Right ventricle myocardium superior (tissue), 1 donor: ENCODE measurements at regions not wholly inside any gene's neighbourhood (a gene's known extent, or its start where the extent isn't known, plus 50 kb on each side); places are given as distances from the start of the nearest gene placed in this dataset.
A peak's percentile ranks its signal among the peaks of the same experiment; 100 is the strongest.
"Not testable (repeated sequence)": the region's sequence is repeated elsewhere in the genome, so short reads cannot be mapped to it uniquely, and the experiment has no call there.

Experiments
- ATAC-seq: fragments of 200-7000 bp; cut with Tn5 transposase; one replicate; pipeline ENCODE4 v1.9.1; 2020; ENCODE audit warnings: mild to moderate bottlenecking; ENCODE audit not compliant: poor library complexity
- DNase-seq: peaks from one replicate; pipeline ENCODE4 v3.0.0-alpha.2; 2020
- intact Hi-C: fragments of 100-400 bp; cut with DNase I; formaldehyde crosslinking; loops from one replicate; pipeline ENCODE4 v1.11.2; 2022
- donor health status: DM: no; HTN: yes; CAD: no; lungs with severe emphysema.

DNA sequence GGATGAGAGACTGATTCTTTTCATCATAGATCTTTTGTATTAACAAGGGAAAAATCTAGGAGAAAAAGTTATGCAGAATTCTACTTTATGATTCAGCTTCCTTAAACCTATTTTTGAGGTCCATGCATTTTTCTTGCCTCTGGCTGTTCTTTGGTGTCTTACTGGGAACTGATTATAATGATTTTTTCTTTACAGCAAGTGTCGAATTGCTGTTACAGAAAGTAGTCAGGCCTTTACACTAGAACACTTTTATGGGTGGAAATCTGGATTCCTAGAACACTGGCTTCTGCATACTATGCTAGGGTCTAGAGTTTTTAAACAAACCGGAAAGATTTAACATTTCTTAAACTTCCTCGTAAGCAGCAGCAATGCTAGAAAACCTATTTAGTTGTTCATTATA is 302.6 kb downstream of the NUP35 start:
- no peak for ATAC-seq
- intact Hi-C loops = no loop called here

DNA sequence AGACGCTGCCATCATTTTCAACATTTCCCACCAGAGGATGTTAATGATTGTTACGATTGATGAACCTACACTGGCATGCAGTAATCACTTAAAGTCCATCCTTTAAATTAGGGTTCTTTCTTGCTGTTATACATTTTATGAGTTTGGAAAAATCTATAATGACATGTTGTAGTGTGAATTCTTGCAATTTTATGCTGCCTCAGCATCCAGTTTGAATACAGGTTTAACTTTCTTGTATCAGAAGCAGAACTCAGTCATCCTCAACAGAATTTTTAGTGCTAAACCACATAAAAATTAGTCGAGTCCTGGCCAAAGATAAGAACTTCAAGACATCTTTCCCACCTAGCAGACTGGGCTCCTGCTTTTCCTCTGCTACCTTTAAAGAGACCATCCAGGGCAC is 303.3 kb downstream of the NUP35 start:
- no peak for DNase-seq
- intact Hi-C loops = no loop called here
- no peak for ATAC-seq

More for the DNA sequence above, 302.6 kb downstream of the NUP35 start:
- no peak for DNase-seq

DNA sequence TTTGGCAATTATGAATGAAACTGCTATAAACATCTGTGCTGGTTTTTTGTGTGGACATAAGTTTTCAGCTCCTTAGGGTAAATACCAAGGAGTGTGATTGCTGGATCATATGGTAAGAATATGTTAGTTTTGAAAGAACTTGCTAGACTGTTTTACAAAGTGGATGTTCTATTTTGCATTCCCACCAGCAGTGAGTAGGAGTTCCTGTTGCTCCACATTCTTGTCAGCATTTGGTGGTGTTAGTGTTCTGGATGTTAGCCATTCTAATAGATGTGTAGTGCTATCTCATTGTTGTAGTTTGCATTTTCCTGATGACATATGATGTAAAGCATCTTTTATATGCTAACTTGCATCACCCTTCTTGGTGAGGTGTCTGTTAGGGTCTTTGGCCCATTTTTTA is 304.6 kb downstream of the NUP35 start:
- ATAC-seq = no peak
- no peak for DNase-seq
- intact Hi-C loops = no loop called here

DNA sequence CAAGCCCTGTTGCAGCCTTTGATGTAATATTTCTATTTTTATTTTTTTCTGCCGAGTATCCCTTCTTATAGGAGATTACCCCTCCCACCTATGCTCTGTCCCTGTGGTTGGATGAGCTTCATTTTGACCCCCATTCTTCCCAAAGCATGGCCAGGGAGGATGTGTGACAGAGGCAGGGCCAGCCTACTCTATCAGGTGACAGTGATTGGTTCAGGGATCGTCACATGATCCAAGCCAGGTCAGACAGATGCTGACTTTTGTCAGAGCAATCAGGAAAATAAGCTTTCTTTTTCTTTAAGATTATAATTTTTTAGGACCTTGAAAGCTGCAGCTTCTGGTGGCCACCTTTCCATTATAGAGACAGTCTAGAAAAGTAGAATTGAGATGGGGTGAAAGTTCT is 314.3 kb downstream of the NUP35 start:
- DNase-seq (no peak), ATAC-seq (no peak)
- intact Hi-C loops = no loop called here

DNA sequence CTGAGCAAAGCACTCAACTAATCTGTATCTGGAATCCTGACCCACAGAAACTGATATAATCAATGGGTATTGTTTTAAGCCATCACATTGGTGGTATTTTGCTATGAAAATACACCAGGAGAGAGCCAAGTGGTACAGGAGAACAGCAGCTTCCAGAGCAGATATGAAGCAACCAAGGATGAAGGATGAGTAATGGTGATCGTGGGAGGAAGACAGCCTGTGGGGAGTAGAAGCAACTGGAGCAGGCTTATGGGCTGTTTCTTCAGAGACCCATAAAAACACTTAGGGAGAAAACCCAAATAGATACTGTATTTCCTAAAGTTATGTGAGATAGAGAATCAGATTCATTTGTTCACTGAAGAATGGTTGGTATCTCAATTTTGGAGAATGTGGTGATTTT is 330.8 kb downstream of the NUP35 start:
- DNase-seq = no peak
- intact Hi-C loops = no loop called here
- ATAC-seq = no peak

DNA sequence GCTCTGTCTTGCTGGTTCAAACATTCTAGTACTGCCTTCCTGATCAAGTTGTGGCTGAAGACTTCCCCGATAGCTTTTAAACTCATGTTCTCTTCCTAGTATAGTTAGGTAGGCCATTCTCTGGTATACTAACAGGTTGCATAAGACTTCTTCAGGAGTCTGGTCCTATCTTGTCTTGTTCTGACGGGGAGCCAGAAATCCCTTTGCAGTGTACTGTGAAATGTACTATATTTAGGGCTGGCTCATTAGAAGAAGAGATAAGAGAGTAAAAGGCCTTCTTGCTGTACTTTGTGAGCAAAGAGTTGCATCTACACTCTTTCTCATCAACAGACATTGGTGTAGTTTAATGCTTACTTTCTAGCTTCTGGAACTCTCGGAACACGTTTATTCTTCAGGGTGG is 331.9 kb downstream of the NUP35 start:
- ATAC-seq (peak; percentile 88), DNase-seq (no peak)
- intact Hi-C loops = no loop called here

DNA sequence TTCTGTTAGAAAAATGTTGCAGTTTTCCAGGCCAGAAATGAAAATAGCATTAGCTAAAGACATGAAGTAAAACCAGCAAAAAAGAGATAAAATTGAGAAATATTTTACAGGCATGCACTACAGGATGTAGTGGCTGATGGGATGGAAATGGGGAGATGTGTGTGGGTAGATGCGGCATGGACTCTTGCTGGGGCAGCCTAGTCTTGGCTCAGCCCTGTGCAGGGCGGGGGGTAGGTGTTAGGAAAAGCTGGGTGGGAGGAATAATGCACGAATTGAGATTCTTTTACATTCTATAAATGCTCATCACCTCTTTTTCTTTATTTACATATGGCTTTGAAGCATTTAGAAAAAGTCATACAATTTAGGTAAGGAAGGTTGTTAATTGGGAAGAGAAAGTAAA is 334.2 kb downstream of the NUP35 start:
- DNase-seq = no peak
- ATAC-seq = no peak
- intact Hi-C loops = no loop called here

DNA sequence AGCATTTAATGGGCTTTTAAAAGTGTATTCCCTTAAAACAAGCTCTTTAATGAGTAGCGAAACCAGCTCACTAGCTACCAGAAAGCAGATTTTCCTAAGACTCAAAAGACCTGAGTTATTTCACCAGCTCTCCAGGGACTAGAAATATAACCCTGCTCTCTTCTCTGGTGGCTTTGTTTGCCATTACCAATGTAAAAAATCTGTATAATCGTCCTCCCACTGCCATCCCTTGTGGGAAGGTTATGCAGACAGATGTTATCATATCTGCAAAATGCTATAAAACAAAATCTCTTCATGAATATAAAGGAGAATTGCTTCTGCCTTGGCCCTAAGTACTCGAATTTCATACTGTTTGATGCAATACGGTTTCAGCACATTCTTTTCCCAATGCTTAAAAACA is 335.2 kb downstream of the NUP35 start:
- intact Hi-C loops = no loop called here
- DNase-seq (no peak), ATAC-seq (no peak)

DNA sequence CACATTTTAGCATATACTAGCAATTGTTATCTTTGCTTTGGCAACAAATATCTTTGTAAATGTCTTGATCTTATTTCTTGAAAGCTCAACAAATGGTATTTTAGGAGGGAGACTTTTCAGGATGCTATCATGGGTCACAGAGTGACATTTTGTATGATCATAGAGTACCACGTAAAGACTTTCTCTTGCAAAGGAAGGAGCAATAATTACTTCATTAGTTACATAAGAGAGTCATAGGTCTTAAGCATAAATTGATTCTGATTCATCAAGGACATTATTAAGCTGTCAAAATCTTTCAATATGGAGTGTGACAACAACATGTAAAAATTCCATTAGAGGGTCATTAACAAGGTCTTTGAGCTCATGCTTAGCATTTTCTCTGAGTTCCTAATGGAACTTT is 339.6 kb downstream of the NUP35 start:
- ATAC-seq (no peak), DNase-seq (no peak)
- intact Hi-C loops = no loop called here

DNA sequence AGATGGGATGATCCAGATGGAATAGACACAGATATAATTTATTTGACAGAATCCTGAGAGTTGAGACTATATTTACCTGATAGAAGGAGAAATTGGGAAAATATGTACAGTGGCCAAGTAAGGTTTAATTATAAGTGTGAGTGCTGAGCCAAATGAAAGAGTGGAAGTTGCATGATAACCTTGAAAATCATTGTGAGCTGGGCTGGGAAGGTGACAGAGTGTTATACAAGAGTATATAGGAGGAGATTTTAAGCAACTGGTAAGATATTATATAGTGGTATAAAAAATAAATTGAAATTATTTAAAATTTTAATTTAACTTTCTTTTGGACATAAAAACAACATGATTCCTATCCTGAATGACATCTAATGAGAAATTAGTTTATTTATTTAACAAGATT is 340.8 kb downstream of the NUP35 start:
- DNase-seq (no peak), ATAC-seq (peak; percentile 63)
- intact Hi-C loops = no loop called here

DNA sequence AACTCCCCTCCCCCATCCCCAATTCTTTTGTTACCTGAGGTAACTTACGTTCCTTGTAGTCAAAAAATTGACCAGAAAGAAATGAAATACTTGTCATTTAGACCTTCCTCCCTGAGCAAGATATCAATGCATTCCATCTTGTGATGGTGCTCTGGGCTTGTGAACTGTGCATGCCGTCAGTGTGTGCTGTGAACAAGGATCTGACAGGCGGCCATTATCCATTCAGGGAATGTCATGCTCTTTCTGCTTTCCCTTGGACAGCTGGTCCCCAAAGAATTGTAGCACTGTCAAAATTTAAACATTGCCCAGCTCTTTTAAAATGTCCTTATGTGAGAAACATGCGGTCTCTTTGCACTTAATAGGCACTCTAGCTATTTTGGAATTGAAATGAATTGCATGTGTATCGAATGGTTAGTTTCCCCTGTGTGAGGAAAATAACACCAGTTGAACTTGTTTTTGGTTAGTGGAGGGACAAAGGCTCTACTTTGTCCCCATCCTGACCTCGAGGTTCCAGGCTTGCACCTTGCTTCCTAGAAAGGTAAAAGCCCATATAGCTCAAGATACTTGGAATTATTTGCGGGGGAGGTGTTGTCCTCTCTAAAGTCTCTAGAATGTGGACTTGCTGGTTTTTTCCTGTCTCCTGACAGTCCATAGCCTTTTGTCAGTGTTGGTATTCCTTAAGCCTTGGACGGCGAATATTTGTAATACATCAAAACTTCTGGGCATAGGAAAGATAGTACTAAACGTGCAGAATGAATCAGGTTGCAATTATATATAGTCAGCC is 350.9 kb downstream of the NUP35 start:
- intact Hi-C loops = no loop called here
- DNase-seq = no peak
- ATAC-seq = no peak

DNA sequence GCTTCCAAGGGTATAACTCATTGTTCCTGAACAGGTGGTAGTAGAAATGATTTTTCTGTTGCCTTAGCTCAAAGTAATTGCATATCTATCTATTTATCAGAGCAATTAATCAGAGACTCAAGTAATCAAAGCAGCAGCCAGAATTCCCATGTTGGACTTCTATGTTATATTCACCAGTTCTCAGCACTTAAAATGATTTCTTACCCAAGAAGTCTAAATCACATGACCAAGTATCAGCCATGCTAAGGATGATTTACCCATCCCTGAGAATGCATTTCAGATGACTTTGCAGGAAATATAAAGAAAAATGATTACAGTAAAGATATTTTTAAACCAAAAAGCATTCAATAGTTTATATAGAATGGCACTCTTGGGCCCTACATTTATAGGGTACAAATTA is 352.2 kb downstream of the NUP35 start:
- intact Hi-C loops = no loop called here
- no peak for ATAC-seq
- DNase-seq = no peak

DNA sequence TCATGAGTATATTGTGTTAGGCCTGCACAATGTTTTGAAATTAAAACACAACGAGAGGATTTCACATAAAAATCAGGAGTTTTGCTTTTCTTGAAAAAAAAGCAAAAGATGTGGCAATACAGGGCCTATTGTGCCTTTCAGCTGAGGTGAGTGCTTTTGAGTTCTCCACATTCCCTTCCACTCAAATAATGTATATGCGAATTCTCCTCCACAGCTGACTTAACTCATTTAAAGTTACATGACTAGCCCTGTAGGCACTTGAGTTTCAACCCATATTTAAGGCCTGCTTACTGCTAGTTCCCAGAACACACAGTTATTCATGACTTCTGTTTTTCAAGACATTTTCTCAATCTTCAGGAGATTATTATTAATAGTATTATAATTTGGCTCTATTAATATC is 353.1 kb downstream of the NUP35 start:
- DNase-seq (no peak), ATAC-seq (no peak)
- intact Hi-C loops = no loop called here

DNA sequence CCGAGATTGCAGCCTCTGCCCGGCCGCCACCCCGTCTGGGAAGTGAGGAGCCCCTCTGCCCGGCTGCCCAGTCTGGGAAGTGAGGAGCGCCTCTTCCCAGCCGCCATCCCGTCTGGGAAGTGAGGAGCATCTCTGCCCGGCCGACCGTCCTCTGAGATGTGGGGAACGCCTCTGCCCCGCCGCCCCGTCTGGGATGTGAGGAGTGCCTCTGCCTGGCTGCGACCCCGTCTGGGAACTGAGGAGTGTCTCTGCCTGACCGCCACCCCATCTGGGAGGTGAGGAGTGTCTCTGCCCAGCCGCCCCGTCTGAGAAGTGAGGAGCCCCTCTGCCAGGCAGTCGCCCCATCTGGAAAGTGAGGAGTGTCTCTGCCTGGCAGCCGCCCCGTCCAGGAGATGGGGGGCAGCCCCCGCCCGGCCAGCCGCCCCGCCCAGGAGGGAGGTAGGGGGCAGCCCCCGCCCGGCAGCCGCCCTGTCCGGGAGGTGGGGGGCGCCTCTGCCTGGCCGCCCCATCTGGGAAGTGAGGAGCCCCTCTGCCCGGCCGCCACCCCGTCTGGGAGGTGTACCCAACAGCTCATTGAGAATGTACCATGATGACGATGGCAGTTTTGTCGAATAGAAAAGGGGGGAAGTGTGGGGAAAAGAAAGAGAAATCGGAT is 354.8 kb downstream of the NUP35 start:
- intact Hi-C loops, ATAC-seq, DNase-seq: not testable (repeated sequence)

DNA sequence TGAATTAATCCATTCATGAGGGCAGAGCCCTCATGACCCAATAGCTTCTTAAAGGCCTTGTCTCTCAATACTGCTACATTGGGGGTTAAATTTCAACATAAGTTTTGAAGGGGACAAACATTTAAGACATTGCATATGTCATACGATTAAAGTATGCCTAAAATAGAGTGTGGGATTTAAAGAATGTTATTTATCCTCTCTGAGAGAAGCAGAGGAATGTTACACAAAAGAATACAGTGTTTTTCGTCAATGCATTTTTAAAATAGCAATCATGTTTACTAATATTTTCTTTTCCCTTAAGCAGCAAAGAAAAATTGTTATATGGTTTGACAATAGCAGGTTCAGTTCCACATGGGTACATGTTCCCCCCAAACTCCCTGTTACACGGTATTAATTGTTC is 363.1 kb downstream of the NUP35 start:
- DNase-seq = no peak
- ATAC-seq = no peak
- intact Hi-C loops = no loop called here

DNA sequence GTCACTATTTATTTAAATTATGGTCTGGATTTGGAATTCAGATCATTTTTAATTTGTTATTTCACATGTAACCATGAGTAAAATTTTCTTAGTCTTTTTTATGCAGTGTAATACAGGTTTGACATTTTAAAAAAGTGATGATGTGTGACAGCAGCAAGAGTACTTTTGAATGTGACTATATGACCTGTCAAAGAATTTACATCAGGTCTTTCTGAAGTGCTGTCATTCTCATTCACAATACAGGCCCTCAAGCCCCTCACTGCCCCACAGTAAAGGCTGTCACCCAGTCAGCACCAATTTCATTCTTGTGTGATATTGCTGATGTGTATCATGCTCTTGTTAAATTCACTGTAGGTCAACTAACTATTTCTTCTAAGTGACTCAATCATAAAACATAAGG is 364.2 kb downstream of the NUP35 start:
- no peak for ATAC-seq
- intact Hi-C loops = no loop called here
- DNase-seq = no peak

DNA sequence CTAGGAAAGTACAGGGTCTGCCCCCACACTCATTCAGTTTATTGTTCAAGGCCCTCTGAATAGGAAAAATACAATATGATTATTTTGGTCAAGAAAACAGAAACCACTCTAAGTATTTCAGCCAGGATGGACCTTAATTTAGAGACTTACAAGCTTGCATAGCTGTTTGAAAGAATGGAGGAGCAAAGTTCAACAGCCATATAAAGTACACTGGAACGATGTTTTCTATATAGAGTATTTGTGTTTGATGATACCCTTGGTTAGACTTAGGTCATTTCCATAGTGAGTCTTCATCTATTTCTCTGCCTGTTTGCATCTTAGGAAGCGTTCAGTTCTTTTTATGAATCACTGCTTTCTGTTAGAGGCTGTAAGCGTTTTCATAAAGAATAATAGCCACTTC is 366.2 kb downstream of the NUP35 start:
- ATAC-seq (no peak), DNase-seq (no peak)
- intact Hi-C loops = no loop called here

DNA sequence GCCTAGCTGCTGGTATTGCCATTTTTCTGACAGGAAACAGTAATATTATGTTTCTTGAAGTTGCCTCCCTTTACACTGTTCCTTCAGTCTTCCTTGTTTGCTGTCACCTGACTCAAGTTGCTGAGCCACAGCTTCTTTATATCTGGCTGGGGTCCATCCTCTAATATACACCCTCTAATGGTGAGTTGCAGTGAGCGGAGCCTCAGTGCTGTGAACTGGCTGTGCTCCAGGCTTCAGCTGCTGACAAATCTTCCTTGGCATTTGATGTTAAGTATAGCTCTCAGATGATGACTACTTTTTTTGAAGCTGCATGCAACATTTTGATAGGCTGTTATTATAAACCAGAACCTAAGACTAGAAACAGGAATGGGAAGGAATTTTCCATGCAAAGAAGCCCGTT is 366.7 kb downstream of the NUP35 start:
- intact Hi-C loops = no loop called here
- DNase-seq (peak; percentile 47), ATAC-seq (peak; percentile 87)

DNA sequence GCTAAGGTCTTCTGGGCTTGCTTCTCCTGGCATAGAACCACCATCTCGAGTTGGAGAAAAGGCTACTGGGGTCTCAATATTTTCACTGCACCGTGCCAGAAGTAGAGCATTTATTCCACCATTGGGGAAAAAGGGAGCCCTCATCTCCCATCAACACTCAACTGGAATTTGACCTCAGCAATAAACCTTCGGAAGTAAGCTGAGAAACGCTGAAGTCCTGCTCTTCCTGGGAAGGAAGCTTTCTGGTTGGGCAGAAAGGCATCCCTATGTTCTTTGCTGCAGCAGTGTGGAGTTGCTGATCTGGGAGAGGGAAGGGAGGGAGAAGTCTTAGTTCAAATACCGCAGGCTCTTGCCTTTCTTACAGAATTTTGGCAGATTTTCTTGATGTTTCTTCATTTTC is 368.8 kb downstream of the NUP35 start:
- intact Hi-C loops = no loop called here
- DNase-seq = no peak
- no peak for ATAC-seq

DNA sequence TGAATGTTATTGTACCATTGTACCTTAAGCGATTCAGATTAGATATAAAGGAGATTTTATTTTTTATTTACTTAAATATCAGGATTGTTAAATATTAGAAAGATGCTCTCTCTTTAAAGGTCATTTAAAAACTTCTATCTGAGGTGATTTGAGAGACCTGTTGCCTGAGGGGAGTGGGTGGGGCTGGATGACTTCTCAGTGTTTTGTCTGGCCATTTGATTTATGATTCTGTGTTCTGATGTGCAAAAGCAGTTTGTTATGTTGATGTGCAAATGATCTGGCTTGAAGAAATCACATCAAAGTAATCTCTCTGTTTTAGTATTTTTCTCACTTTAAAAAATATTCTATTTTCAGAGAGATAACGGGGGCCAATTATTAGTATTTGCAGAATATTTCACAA is 370.8 kb downstream of the NUP35 start:
- DNase-seq (no peak), ATAC-seq (no peak)
- intact Hi-C loops = no loop called here
